C4-2B (cell line): ENCODE measurements at regions not wholly inside any gene's neighbourhood (a gene's known extent, or its start where the extent isn't known, plus 50 kb on each side); places are given as distances from the start of the nearest gene placed in this dataset.

Experiments used
- H3K27ac ChIP-seq: fragments of 450-650 bp; 2 replicates; pipeline ENCODE4 v1.5.1; 2017
- CTCF ChIP-seq: fragments of 450-650 bp; conservative IDR thresholded peaks from 2 replicates; pipeline ENCODE4 v1.5.1; 2017; ENCODE audit warnings: mild to moderate bottlenecking
- ZFX ChIP-seq: fragments of 450-650 bp; IDR thresholded peaks from 2 replicates; pipeline ENCODE4 v1.6.1; 2017

GRCh38 chr11:79578116-79578515, 137.3 kb upstream of the TENM4 start:
- no peak overlapping the region for H3K27ac ChIP-seq
- no peak for TF ChIP-seq CTCF
- no peak for TF ChIP-seq ZFX

DNA sequence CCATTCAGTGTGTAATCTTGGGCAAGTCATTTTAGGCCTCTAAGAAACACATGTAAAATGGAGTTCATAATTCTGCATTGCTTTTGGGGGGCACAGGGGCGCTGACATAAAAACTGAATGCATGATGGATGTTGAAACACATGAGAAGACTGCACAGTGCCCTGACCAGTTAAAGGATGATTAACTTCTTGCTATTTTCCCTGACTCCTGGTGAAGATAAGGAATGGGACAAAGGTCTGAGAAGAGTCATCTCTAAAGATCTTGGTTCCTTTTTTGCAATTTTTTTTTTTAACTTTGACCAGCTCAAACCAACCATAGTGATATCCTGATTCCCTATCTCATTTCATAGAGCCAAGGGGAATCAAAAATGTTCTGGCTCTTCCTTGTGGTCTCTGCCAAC, 134.9 kb upstream of the TENM4 start:
- TF ChIP-seq CTCF: no peak
- TF ChIP-seq ZFX: no peak
- H3K27ac ChIP-seq: no peak overlapping the region

GRCh38 chr11:79570104-79570503, 129.3 kb upstream of the TENM4 start:
- H3K27ac ChIP-seq: no peak overlapping the region
- TF ChIP-seq CTCF (no peak), ZFX (no peak)

GRCh38 chr11:79564288-79564925, 123.6 kb upstream of the TENM4 start:
- H3K27ac ChIP-seq: no peak overlapping the region
- no peak for TF ChIP-seq ZFX
- TF ChIP-seq CTCF: no peak

- no peak overlapping the region for H3K27ac ChIP-seq
- no peak for TF ChIP-seq CTCF
These were observed 120.7 kb upstream of the TENM4 start for GRCh38 chr11:79561496-79561895.

GRCh38 chr11:79550809-79551208, 110.0 kb upstream of the TENM4 start:
- TF ChIP-seq ZFX (no peak), CTCF (no peak)
- no peak overlapping the region for H3K27ac ChIP-seq

DNA sequence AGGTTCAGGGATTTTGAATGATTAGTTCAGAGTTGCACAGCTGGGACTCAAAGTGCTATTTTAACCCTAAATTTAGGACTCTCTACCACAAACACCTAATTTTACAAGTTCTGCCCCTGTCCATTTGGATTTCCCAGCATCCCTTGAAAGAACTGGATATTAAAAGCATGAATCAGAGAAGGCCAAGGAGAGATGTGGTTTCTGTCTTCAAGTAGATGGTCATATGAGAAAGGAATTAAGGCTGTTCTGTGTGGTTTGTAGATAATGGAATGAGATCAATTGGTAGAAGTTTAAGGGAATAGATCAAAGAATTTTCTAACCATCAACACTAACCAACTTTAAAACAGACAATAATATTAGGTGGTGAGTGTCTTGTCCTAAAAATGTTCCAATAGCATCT, 106.4 kb upstream of the TENM4 start:
- no peak for TF ChIP-seq CTCF
- H3K27ac ChIP-seq: no peak overlapping the region
